ENCODE measurements at regions not wholly inside any gene's neighbourhood (a gene's known extent, or its start where the extent isn't known, plus 50 kb on each side); places are given as distances from the start of the nearest gene placed in this dataset.

- in situ Hi-C loops (cut with HindIII; ENCODE audit: low pct_ligation_motif_present, low sequenced_read_pairs): no loop called here
- Histone ChIP-seq H3K4me3 (ENCODE audit: low read depth, low read length) (no peak overlapping the region), H3K36me3 (replicated peaks) (no peaks in the 10 kb centered on the region), H3K27ac (no peak overlapping the region), H3K27me3 (replicated peaks) (no peaks in the 10 kb centered on the region)
- TF ChIP-seq CTCF (IDR thresholded peaks at IDR 0.05; ENCODE audit: low read depth, low read length, missing control alignments): no peak
- no peak for DNase-seq
These were observed 111.9 kb upstream of the CALN1 start for GRCh38 chr7:72524037-72524436.

GRCh38 chr7:72504061-72504706 is 92.0 kb upstream of the CALN1 start:
- no peak overlapping the region for H3K4me3 ChIP-seq (ENCODE audit: low read depth, low read length)
- H3K36me3 ChIP-seq (replicated peaks): no peaks in the 10 kb centered on the region
- no peak for TF ChIP-seq CTCF (IDR thresholded peaks at IDR 0.05; ENCODE audit: low read depth, low read length, missing control alignments)
- H3K27ac ChIP-seq: no peak overlapping the region
- no peaks in the 10 kb centered on the region for H3K27me3 ChIP-seq (replicated peaks)
- no peak for DNase-seq
- in situ Hi-C loops (cut with HindIII; ENCODE audit: low pct_ligation_motif_present, low sequenced_read_pairs): no loop called here

DNA sequence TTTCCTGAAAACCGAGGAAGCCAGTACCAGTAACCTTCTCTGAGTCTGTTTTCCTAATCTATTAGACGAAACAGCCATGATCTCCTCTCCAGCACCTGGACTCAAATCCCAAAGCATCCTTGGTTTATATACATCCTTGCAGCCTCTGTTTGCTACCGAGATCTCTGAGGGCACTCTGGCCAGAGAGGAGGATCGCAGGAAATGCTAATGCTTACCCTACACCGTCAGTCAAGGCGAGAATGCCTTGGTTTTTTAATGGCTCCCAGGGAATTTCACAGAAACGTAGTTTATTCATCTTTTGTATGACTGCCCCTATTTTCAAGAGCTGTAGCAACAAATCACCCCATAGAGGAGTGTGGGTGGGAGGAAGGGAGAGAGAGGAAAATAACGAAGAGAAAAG is 91.5 kb upstream of the CALN1 start:
- in situ Hi-C loops (cut with HindIII; ENCODE audit: low pct_ligation_motif_present, low sequenced_read_pairs): no loop called here
- DNase-seq: no peak
- H3K27me3 ChIP-seq (replicated peaks): no peaks in the 10 kb centered on the region
- H3K27ac ChIP-seq: no peak overlapping the region
- TF ChIP-seq CTCF (IDR thresholded peaks at IDR 0.05; ENCODE audit: low read depth, low read length, missing control alignments): no peak
- H3K36me3 ChIP-seq (replicated peaks): no peaks in the 10 kb centered on the region
- no peak overlapping the region for H3K4me3 ChIP-seq (ENCODE audit: low read depth, low read length)

DNA sequence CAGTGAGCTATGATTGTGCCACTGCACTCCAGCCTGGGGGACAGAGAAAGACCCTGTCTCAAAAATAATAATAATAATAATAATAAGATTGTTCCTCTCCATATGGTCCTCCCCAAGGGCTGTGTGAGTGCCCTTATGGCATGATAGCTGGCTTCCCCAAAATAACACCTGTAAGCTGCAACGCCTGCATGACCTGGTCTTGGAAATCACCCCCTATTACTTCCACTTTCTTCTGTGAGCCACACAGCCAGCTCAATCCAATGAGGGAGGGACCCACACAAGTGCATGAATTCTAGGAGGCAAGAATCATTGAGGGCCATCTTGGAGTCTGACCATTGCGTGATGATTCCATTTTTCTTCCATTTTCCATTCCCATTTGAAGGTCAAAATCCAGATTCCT is 82.7 kb upstream of the CALN1 start:
- Histone ChIP-seq H3K4me3 (ENCODE audit: low read depth, low read length) (no peak overlapping the region), H3K36me3 (replicated peaks) (no peaks in the 10 kb centered on the region), H3K27ac (no peak overlapping the region), H3K27me3 (replicated peaks) (no peaks in the 10 kb centered on the region)
- DNase-seq: no peak
- in situ Hi-C loops (cut with HindIII; ENCODE audit: low pct_ligation_motif_present, low sequenced_read_pairs): no loop called here
- no peak for TF ChIP-seq CTCF (IDR thresholded peaks at IDR 0.05; ENCODE audit: low read depth, low read length, missing control alignments)

- H3K4me3 ChIP-seq (ENCODE audit: low read depth, low read length): no peak overlapping the region
- in situ Hi-C loops (cut with HindIII; ENCODE audit: low pct_ligation_motif_present, low sequenced_read_pairs): no loop called here
- no peaks in the 10 kb centered on the region for H3K27me3 ChIP-seq (replicated peaks)
- H3K36me3 ChIP-seq (replicated peaks): no peaks in the 10 kb centered on the region
- TF ChIP-seq CTCF (IDR thresholded peaks at IDR 0.05; ENCODE audit: low read depth, low read length, missing control alignments): peak; percentile 70
- DNase-seq: peak; percentile 43
- no peak overlapping the region for H3K27ac ChIP-seq
These were observed 81.9 kb upstream of the CALN1 start for GRCh38 chr7:72493850-72494661.

Data from brain microvascular endothelial cell (primary cell).